ENCODE measurements at regions not wholly inside any gene's neighbourhood (a gene's known extent, or its start where the extent isn't known, plus 50 kb on each side); places are given as distances from the start of the nearest gene placed in this dataset.

GRCh38 chr5:126210955-126211354 is 212.3 kb upstream of the GRAMD2B start:
- Histone ChIP-seq H3K27ac (no peak overlapping the region), H3K36me3 (no peaks in the 10 kb centered on the region), H3K9me3 (peaks cover 0 to 17% (median 0%) of the 10 kb centered on the region in 12 donors), H3K4me1 (no peaks in the 10 kb centered on the region), H3K27me3 (no peaks in the 10 kb centered on the region), H3K4me3 (no peak overlapping the region)
- ATAC-seq (no peak), DNase-seq (no peak)
- intact Hi-C loops (cut with DNase I) = no loop called here
- 82 to 89% (median 87%) methylated on average over 6 of the region's 6 CpGs for WGBS, 4 donors
- no peak for TF ChIP-seq POLR2A (IDR thresholded peaks at IDR 0.05)
- TF ChIP-seq CTCF (IDR thresholded peaks at IDR 0.05) = no peak

GRCh38 chr5:126219616-126220015 is 203.6 kb upstream of the GRAMD2B start:
- Histone ChIP-seq H3K27ac (no peak overlapping the region), H3K9me3 (peaks cover 0 to 13% (median 0%) of the 10 kb centered on the region in 12 donors), H3K36me3 (no peaks in the 10 kb centered on the region), H3K27me3 (no peaks in the 10 kb centered on the region), H3K4me1 (no peaks in the 10 kb centered on the region), H3K4me3 (no peak overlapping the region)
- ATAC-seq = peak; percentile 69 to 92 (median 76)
- TF ChIP-seq CTCF (IDR thresholded peaks at IDR 0.05) (no peak), POLR2A (IDR thresholded peaks at IDR 0.05) (no peak)
- intact Hi-C loops (cut with DNase I) = no loop called here
- no peak for DNase-seq

- no peak overlapping the region for H3K27ac ChIP-seq
- DNase-seq = no peak
- H3K4me3 ChIP-seq = no peak overlapping the region
- no peaks in the 10 kb centered on the region for H3K4me1 ChIP-seq
- intact Hi-C loops (cut with DNase I) = no loop called here
- no peaks in the 10 kb centered on the region for H3K27me3 ChIP-seq
- 81 to 92% (median 89%) methylated on average over 6 to 11 of the region's 11 CpGs for WGBS, 4 donors
- TF ChIP-seq CTCF (IDR thresholded peaks at IDR 0.05) = no peak
- no peak for TF ChIP-seq POLR2A (IDR thresholded peaks at IDR 0.05)
- H3K36me3 ChIP-seq = no peaks in the 10 kb centered on the region
- ATAC-seq = peak in 1 of 4 donors; percentile 29
- H3K9me3 ChIP-seq = peaks cover 0 to 13% (median 0%) of the 10 kb centered on the region in 12 donors
Measured at GRCh38 chr5:126220725-126221124, 202.5 kb upstream of the GRAMD2B start.

- DNase-seq (peak in 1 of 5 donors; percentile 44), ATAC-seq (no peak)
- H3K4me1 ChIP-seq = no peaks in the 10 kb centered on the region
- H3K36me3 ChIP-seq = no peaks in the 10 kb centered on the region
- intact Hi-C loops (cut with DNase I) = no loop called here
- peaks cover 0 to 18% (median 0%) of the 10 kb centered on the region in 12 donors for H3K9me3 ChIP-seq
- H3K27me3 ChIP-seq = no peaks in the 10 kb centered on the region
- WGBS, 4 donors = 91 to 93% (median 92%) methylated on average over 6 to 14 of the region's 14 CpGs
- no peak overlapping the region for H3K27ac ChIP-seq
- TF ChIP-seq CTCF (IDR thresholded peaks at IDR 0.05) = no peak
- no peak for TF ChIP-seq POLR2A (IDR thresholded peaks at IDR 0.05)
- H3K4me3 ChIP-seq = no peak overlapping the region
Measured at GRCh38 chr5:126228934-126229333, 194.3 kb upstream of the GRAMD2B start.
